ENCODE measurements at regions not wholly inside any gene's neighbourhood (a gene's known extent, or its start where the extent isn't known, plus 50 kb on each side); places are given as distances from the start of the nearest gene placed in this dataset.

- FAIRE-seq = no peak
- DNase-seq (ENCODE audit: insufficient read length, low spot score) = no peak
- TF ChIP-seq POLR2A (IDR thresholded peaks at IDR 0.05; ENCODE audit: low read depth, low read length) = no peak
Observed at GRCh38 chr12:83691730-83692129, 1005.0 kb downstream of the TMTC2 start.

GRCh38 chr12:83690465-83690864 is 1003.8 kb downstream of the TMTC2 start:
- DNase-seq (ENCODE audit: insufficient read length, low spot score) (no peak), FAIRE-seq (no peak)
- TF ChIP-seq POLR2A (IDR thresholded peaks at IDR 0.05; ENCODE audit: low read depth, low read length) = no peak

GRCh38 chr12:83689333-83689732 is 1002.6 kb downstream of the TMTC2 start:
- TF ChIP-seq POLR2A (IDR thresholded peaks at IDR 0.05; ENCODE audit: low read depth, low read length) = no peak
- DNase-seq (ENCODE audit: insufficient read length, low spot score) (no peak), FAIRE-seq (no peak)

- FAIRE-seq = no peak
- no peak for DNase-seq (ENCODE audit: insufficient read length, low spot score)
- TF ChIP-seq POLR2A (IDR thresholded peaks at IDR 0.05; ENCODE audit: low read depth, low read length) = no peak
Observed at GRCh38 chr12:83676781-83677295, 990.1 kb downstream of the TMTC2 start.

- no peak for TF ChIP-seq POLR2A (IDR thresholded peaks at IDR 0.05; ENCODE audit: low read depth, low read length)
- no peak for DNase-seq (ENCODE audit: insufficient read length, low spot score)
Observed at GRCh38 chr12:83666690-83667089, 980.0 kb downstream of the TMTC2 start.

GRCh38 chr12:83665634-83666218 is 979.0 kb downstream of the TMTC2 start:
- no peak for TF ChIP-seq POLR2A (IDR thresholded peaks at IDR 0.05; ENCODE audit: low read depth, low read length)
- FAIRE-seq (no peak), DNase-seq (ENCODE audit: insufficient read length, low spot score) (no peak)

More at GRCh38 chr12:83666690-83667089, 980.0 kb downstream of the TMTC2 start:
- FAIRE-seq = no peak

GRCh38 chr12:83664650-83665049 is 977.9 kb downstream of the TMTC2 start:
- DNase-seq (ENCODE audit: insufficient read length, low spot score) = no peak
- TF ChIP-seq POLR2A (IDR thresholded peaks at IDR 0.05; ENCODE audit: low read depth, low read length) = no peak
- no peak for FAIRE-seq

GRCh38 chr12:83660727-83661358 is 974.1 kb downstream of the TMTC2 start:
- no peak for DNase-seq (ENCODE audit: insufficient read length, low spot score)
- FAIRE-seq = no peak
- TF ChIP-seq POLR2A (IDR thresholded peaks at IDR 0.05; ENCODE audit: low read depth, low read length) = no peak

- DNase-seq (ENCODE audit: insufficient read length, low spot score) (no peak), FAIRE-seq (no peak)
- no peak for TF ChIP-seq POLR2A (IDR thresholded peaks at IDR 0.05; ENCODE audit: low read depth, low read length)
Observed at GRCh38 chr12:83659321-83659720, 972.6 kb downstream of the TMTC2 start.

GRCh38 chr12:83656004-83656403 is 969.3 kb downstream of the TMTC2 start:
- DNase-seq (ENCODE audit: insufficient read length, low spot score) = no peak
- no peak for TF ChIP-seq POLR2A (IDR thresholded peaks at IDR 0.05; ENCODE audit: low read depth, low read length)
- no peak for FAIRE-seq

- no peak for TF ChIP-seq POLR2A (IDR thresholded peaks at IDR 0.05; ENCODE audit: low read depth, low read length)
- FAIRE-seq = no peak
- DNase-seq (ENCODE audit: insufficient read length, low spot score) = no peak
Observed at GRCh38 chr12:83642205-83642604, 955.5 kb downstream of the TMTC2 start.

GRCh38 chr12:83641789-83642188 is 955.1 kb downstream of the TMTC2 start:
- TF ChIP-seq POLR2A (IDR thresholded peaks at IDR 0.05; ENCODE audit: low read depth, low read length) = no peak
- DNase-seq (ENCODE audit: insufficient read length, low spot score) = no peak
- no peak for FAIRE-seq

- no peak for DNase-seq (ENCODE audit: insufficient read length, low spot score)
- no peak for FAIRE-seq
- TF ChIP-seq POLR2A (IDR thresholded peaks at IDR 0.05; ENCODE audit: low read depth, low read length) = no peak
Observed at GRCh38 chr12:83634726-83635267, 948.1 kb downstream of the TMTC2 start.

GRCh38 chr12:83630526-83630925 is 943.8 kb downstream of the TMTC2 start:
- DNase-seq (ENCODE audit: insufficient read length, low spot score) (no peak), FAIRE-seq (no peak)
- no peak for TF ChIP-seq POLR2A (IDR thresholded peaks at IDR 0.05; ENCODE audit: low read depth, low read length)

- FAIRE-seq (no peak), DNase-seq (ENCODE audit: insufficient read length, low spot score) (no peak)
- no peak for TF ChIP-seq POLR2A (IDR thresholded peaks at IDR 0.05; ENCODE audit: low read depth, low read length)
Observed at GRCh38 chr12:83629931-83630330, 943.2 kb downstream of the TMTC2 start.

Measured in H54 (cell line).